Endothelial cell (in vitro differentiated cells): ENCODE measurements at regions not wholly inside any gene's neighbourhood (a gene's known extent, or its start where the extent isn't known, plus 50 kb on each side); places are given as distances from the start of the nearest gene placed in this dataset.
A peak's percentile ranks its signal among the peaks of the same experiment; 100 is the strongest.

Experiments used
- DNase-seq: peaks from one replicate; pipeline ENCODE4 v3.0.0; 2021; ENCODE audit warnings: low spot score
- H3K27ac Mint-ChIP-seq: one replicate; pipeline ENCODE4 v1.8.0; 2021; ENCODE audit warnings: mixed read lengths, inconsistent platforms; ENCODE audit not compliant: unreplicated experiment
- H3K27me3 Mint-ChIP-seq: one replicate; pipeline ENCODE4 v1.8.0; 2021; ENCODE audit warnings: mild to moderate bottlenecking, moderate library complexity, mixed read lengths, inconsistent platforms; ENCODE audit not compliant: unreplicated experiment
- H3K36me3 Mint-ChIP-seq: one replicate; pipeline ENCODE4 v1.8.0; 2021; ENCODE audit warnings: mild to moderate bottlenecking, low read depth, mixed read lengths, inconsistent platforms; ENCODE audit not compliant: unreplicated experiment
- H3K4me1 Mint-ChIP-seq: one replicate; pipeline ENCODE4 v1.8.0; 2021; ENCODE audit warnings: mild to moderate bottlenecking, mixed read lengths, inconsistent platforms; ENCODE audit not compliant: unreplicated experiment
- H3K4me3 Mint-ChIP-seq: one replicate; pipeline ENCODE4 v1.8.0; 2021; ENCODE audit warnings: mild to moderate bottlenecking, mixed read lengths, inconsistent platforms; ENCODE audit not compliant: unreplicated experiment
- H3K9me3 Mint-ChIP-seq: one replicate; pipeline ENCODE4 v1.8.0; 2021; ENCODE audit warnings: mixed read lengths, inconsistent platforms; ENCODE audit not compliant: unreplicated experiment
- TF ChIP-seq, protein P1 (sequence below): fragments of 200-600 bp; sonication (generic); IDR thresholded peaks from one replicate; pipeline ENCODE4 v1.5.0; 2021; ENCODE audit warnings: antibody characterized with exemption; ENCODE audit not compliant: unreplicated experiment

DNA sequence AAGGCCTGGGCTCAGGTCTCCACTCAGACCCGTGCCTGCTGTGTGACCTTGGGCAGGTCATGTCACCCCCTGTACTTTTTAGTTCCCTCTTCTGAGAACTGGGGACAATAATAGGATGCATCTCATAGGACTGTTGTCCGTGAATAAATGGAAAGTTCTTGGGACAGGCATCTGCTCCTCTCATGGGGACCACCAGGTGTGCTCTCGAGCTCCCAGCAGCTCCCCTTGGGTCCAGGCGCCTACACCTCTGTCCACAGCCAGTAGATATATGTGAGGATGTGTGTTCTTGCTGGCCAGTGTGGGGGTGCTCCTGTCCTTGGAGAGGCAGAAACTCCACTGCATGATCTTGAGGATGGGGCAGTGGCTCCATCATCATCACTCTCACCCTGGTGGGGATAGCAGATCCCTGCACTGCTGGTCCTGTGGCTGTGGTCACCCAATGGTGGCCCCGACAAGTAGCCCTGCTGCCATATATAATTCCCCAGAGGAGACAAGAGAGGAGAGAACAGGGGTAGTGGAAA lies 257.6 kb upstream of the TLE3 start:
- DNase-seq: no peak
- Mint-ChIP-seq H3K27me3 (no peaks in the 10 kb centered on the region), H3K27ac (no peak overlapping the region), H3K4me1 (no peaks in the 10 kb centered on the region), H3K36me3 (no peaks in the 10 kb centered on the region), H3K4me3 (no peak overlapping the region), H3K9me3 (no peaks in the 10 kb centered on the region)
- TF ChIP-seq, protein P1, sequence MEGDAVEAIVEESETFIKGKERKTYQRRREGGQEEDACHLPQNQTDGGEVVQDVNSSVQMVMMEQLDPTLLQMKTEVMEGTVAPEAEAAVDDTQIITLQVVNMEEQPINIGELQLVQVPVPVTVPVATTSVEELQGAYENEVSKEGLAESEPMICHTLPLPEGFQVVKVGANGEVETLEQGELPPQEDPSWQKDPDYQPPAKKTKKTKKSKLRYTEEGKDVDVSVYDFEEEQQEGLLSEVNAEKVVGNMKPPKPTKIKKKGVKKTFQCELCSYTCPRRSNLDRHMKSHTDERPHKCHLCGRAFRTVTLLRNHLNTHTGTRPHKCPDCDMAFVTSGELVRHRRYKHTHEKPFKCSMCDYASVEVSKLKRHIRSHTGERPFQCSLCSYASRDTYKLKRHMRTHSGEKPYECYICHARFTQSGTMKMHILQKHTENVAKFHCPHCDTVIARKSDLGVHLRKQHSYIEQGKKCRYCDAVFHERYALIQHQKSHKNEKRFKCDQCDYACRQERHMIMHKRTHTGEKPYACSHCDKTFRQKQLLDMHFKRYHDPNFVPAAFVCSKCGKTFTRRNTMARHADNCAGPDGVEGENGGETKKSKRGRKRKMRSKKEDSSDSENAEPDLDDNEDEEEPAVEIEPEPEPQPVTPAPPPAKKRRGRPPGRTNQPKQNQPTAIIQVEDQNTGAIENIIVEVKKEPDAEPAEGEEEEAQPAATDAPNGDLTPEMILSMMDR: peak; percentile 19

DNA sequence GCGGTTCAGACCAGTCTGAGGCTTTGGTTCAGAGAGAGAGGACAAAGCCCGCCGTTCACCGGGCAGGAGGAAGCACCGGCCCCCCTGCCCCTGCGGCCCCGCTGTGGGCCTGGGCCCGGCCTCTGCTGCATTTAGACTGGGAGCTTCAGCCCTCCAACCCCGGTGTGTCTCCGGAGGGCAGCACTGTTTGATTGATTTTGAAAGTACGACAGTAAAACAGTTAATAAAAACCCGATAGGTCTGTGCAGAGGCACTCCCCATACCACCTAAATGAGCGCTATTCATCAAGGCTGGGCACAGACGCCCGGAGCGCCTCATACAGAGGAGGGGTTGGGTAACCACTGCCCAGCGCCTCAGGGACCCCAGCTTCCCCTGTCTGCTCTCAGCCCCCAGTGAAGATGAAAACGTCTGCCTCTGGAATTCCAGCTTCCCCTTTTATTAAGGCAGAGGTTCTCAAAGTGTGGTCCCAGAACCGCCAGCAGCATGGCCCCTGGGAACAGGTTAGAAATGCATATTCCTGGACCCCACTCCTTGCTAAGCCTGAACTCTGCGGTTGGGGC lies 256.7 kb upstream of the TLE3 start:
- DNase-seq: no peak
- H3K9me3 Mint-ChIP-seq: no peaks in the 10 kb centered on the region
- no peak overlapping the region for H3K27ac Mint-ChIP-seq
- no peak overlapping the region for H3K4me3 Mint-ChIP-seq
- no peaks in the 10 kb centered on the region for H3K4me1 Mint-ChIP-seq
- TF ChIP-seq, protein P1: no peak
- no peaks in the 10 kb centered on the region for H3K27me3 Mint-ChIP-seq
- H3K36me3 Mint-ChIP-seq: no peaks in the 10 kb centered on the region

DNA sequence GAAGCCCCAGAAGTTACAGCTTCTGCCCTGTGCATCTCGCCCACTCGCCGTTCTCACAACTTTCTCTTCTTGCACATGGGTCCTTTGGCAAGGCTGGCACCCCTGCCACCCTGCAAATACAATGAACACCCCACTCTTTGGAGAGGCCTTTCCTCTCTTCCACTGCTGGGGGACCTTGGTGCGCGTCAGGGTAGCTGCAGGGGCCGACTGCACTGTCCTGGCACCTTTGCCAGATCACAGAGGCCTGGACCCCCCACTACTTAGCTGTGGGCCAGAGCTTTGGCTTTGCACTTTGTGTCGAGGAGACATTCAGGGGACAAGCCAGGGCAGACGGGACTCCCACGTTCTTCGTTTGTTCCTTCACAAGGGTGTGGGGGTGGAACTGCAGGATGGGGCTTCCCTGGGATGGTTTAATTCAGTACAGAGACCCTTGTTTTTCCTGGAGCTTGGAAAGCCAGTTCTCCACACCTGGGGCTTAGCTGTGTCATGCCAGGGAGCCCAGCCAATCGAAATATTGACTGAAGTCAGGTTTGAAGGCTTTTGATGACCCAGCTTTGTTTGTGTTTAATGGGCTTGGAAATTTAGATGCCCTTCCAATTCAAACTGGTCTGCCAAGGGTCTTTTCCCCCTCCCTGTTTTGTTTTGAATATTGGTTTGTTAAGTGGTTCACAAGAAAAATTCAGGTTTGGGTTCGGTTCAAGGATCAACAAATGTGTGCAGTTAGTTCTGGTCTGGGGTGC lies 256.1 kb upstream of the TLE3 start:
- TF ChIP-seq, protein P1: no peak
- H3K4me1 Mint-ChIP-seq: no peaks in the 10 kb centered on the region
- no peaks in the 10 kb centered on the region for H3K27me3 Mint-ChIP-seq
- DNase-seq: no peak
- no peaks in the 10 kb centered on the region for H3K9me3 Mint-ChIP-seq
- no peak overlapping the region for H3K4me3 Mint-ChIP-seq
- no peaks in the 10 kb centered on the region for H3K36me3 Mint-ChIP-seq
- H3K27ac Mint-ChIP-seq: no peak overlapping the region

DNA sequence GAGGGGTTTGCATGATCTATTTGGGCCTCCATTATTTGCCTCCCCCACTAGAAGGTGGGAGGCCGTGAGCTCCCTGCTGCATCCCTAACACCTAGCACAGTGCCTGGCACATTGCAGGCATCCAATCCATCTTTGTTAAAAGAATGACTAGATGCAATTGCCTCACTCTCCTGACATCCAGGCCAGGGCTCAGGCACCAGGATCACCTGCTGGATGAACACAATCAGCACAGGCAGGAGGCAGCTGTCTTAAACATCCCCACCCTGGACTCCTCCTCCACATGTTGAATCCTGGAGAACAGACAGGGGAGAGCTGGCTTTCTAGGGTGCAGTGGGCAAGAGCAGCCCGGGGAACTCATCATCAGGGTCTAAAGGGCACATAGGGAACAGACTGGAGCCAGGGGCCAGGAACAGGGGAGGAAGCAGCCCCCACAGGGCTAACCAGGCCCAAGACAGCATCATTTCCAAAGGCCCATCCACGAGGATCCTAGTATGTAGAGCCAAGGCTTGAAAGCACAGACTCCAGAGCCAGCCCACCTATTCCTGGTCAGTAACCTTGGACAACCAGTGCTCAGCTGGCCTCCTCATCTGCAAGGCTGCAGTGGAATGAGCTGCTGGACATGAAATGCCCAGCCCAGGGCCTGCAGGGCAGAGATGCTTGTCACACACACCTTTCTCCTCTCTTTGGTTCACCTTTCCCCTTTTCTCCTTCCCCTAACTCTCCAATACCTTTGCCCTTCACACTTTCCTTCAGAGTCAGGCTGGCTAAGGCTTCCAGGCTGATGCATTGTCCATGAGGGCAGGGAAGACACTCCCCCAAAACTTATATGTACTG lies 254.4 kb upstream of the TLE3 start:
- Mint-ChIP-seq H3K4me1 (no peaks in the 10 kb centered on the region), H3K36me3 (no peaks in the 10 kb centered on the region), H3K4me3 (no peak overlapping the region), H3K27ac (no peak overlapping the region), H3K27me3 (no peaks in the 10 kb centered on the region), H3K9me3 (no peaks in the 10 kb centered on the region)
- TF ChIP-seq, protein P1: no peak
- no peak for DNase-seq

DNA sequence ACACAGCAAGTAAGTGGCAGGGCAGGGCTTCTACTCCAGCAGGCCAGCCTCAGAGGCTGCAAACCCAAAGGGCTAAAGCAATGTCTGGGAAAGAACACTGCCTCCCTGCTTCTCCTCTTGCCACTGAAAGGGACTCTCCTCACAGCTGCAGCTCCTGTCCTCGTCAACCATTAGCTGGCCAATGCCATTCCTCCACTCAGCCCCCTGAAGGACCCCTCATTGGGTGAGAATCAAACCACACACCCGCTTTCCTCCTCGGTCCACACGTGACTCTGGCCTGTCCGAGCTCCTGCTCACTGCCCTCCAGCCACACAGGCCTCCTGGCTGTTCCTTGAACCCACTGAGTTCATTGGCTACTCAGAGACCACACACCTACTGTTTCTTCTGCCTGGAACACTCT lies 253.7 kb upstream of the TLE3 start:
- Mint-ChIP-seq H3K27ac (no peak overlapping the region), H3K36me3 (no peaks in the 10 kb centered on the region), H3K9me3 (no peaks in the 10 kb centered on the region), H3K27me3 (no peaks in the 10 kb centered on the region), H3K4me3 (no peak overlapping the region), H3K4me1 (no peaks in the 10 kb centered on the region)
- TF ChIP-seq, protein P1: no peak
- no peak for DNase-seq
